ENCODE measurements at regions not wholly inside any gene's neighbourhood (a gene's known extent, or its start where the extent isn't known, plus 50 kb on each side); places are given as distances from the start of the nearest gene placed in this dataset.

DNA sequence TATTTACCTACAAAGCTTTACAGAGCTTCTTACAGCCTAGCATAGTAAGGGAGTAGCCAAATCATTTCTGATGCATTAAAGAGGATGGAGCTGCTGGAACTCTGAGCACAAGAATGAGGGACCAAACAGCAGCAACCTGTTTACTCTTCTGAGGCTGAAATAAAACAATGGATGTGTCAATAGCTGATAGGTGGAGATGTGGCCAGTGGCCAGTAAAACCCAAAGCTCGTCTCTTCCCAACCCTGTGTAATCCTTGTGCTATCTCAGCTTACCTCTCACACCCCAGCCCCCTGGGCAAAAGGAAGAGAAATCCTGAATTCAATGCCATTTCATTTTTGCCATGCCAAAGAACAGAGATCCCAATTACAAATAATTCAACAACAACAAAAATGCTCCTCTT lies 446.7 kb upstream of the SMIM31 start:
- Mint-ChIP-seq H3K4me3 (no peak overlapping the region), H3K36me3 (ENCODE audit: low read depth) (no peaks in the 10 kb centered on the region), H3K9me3 (no peaks in the 10 kb centered on the region), H3K27ac (no peak overlapping the region), H3K27me3 (ENCODE audit: low read depth) (no peaks in the 10 kb centered on the region), H3K4me1 (no peaks in the 10 kb centered on the region)
- TF ChIP-seq, protein P1, sequence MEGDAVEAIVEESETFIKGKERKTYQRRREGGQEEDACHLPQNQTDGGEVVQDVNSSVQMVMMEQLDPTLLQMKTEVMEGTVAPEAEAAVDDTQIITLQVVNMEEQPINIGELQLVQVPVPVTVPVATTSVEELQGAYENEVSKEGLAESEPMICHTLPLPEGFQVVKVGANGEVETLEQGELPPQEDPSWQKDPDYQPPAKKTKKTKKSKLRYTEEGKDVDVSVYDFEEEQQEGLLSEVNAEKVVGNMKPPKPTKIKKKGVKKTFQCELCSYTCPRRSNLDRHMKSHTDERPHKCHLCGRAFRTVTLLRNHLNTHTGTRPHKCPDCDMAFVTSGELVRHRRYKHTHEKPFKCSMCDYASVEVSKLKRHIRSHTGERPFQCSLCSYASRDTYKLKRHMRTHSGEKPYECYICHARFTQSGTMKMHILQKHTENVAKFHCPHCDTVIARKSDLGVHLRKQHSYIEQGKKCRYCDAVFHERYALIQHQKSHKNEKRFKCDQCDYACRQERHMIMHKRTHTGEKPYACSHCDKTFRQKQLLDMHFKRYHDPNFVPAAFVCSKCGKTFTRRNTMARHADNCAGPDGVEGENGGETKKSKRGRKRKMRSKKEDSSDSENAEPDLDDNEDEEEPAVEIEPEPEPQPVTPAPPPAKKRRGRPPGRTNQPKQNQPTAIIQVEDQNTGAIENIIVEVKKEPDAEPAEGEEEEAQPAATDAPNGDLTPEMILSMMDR (IDR thresholded peaks at IDR 0.05; ENCODE audit: unreplicated experiment in 3 of 3) = no peak

DNA sequence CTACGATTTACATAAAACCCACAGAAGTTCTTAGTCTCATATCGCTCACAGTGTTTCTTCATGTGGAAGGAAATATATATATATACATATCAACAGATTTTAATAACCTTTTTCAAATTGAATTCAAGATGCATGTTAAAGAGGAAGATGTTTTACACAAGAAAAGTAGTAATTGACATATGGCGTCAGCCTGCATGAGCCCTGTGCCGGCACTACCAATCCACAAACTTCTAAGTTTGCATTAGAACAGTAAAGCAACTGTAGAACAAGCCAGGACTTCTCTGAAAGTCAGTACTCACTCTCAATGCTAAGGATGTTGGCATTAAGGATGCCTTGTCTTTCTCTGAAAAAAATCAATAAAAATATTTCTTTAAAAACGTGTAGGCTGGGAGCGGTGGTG lies 441.3 kb upstream of the SMIM31 start:
- TF ChIP-seq, protein P1 (IDR thresholded peaks at IDR 0.05; ENCODE audit: unreplicated experiment in 3 of 3) = no peak
- Mint-ChIP-seq H3K4me1 (no peaks in the 10 kb centered on the region), H3K27ac (no peak overlapping the region), H3K9me3 (peaks cover 3% of the 10 kb centered on the region), H3K36me3 (ENCODE audit: low read depth) (no peaks in the 10 kb centered on the region), H3K4me3 (no peak overlapping the region), H3K27me3 (ENCODE audit: low read depth) (no peaks in the 10 kb centered on the region)

DNA sequence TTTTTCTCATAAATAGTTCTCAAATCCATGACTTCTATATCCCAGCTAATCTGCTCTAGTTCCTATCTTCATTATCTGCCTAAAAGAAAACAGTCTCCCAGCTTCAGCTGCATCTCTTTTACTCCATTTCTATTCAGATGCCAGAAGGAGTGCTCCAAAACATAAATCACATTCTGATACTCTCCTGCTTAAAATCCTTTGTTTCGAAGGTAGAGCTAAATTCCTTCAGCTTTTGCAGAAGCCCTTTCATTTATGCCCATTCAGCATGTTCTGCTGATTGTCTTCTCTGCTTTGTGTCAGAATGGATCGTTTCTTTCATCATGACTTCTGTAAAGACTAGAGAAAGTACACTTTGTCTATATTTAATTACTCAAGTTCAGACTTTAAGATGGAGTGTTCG lies 440.1 kb upstream of the SMIM31 start:
- Mint-ChIP-seq H3K27me3 (ENCODE audit: low read depth) (no peaks in the 10 kb centered on the region), H3K9me3 (peaks cover 3% of the 10 kb centered on the region), H3K27ac (no peak overlapping the region), H3K36me3 (ENCODE audit: low read depth) (no peaks in the 10 kb centered on the region), H3K4me3 (no peak overlapping the region), H3K4me1 (no peaks in the 10 kb centered on the region)
- TF ChIP-seq, protein P1 (IDR thresholded peaks at IDR 0.05; ENCODE audit: unreplicated experiment in 3 of 3) = no peak

GRCh38 chr4:164318350-164318749 lies 435.6 kb upstream of the SMIM31 start:
- TF ChIP-seq, protein P1 (IDR thresholded peaks at IDR 0.05; ENCODE audit: unreplicated experiment in 3 of 3) = no peak
- Mint-ChIP-seq H3K36me3 (ENCODE audit: low read depth) (no peaks in the 10 kb centered on the region), H3K4me3 (no peak overlapping the region), H3K27me3 (ENCODE audit: low read depth) (no peaks in the 10 kb centered on the region), H3K4me1 (no peaks in the 10 kb centered on the region), H3K9me3 (peaks cover 3% of the 10 kb centered on the region), H3K27ac (no peak overlapping the region)

DNA sequence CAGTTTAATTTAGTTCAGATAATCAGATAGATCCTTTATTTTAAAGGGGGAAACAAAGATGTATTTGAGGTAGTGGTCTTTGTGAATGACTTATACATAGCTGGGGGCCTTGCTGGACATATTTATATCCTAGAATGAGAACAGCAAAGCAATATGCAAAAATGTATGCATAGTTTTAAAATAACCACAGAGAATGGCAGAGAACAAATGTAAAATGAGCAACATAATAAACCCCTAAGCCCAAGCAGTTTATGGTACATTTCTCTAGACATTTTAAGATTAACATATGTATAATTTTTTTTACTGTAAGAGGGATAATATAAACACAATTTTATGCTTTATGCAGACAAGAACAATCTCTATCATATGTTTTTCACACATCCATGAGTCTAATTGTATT lies 434.2 kb upstream of the SMIM31 start:
- no peaks in the 10 kb centered on the region for H3K36me3 Mint-ChIP-seq (ENCODE audit: low read depth)
- no peak overlapping the region for H3K4me3 Mint-ChIP-seq
- no peak overlapping the region for H3K27ac Mint-ChIP-seq
- H3K9me3 Mint-ChIP-seq = peaks cover 3% of the 10 kb centered on the region
- H3K27me3 Mint-ChIP-seq (ENCODE audit: low read depth) = no peaks in the 10 kb centered on the region
- TF ChIP-seq, protein P1 (IDR thresholded peaks at IDR 0.05; ENCODE audit: unreplicated experiment in 3 of 3) = no peak
- no peaks in the 10 kb centered on the region for H3K4me1 Mint-ChIP-seq

- Mint-ChIP-seq H3K4me1 (no peaks in the 10 kb centered on the region), H3K9me3 (peaks cover 3% of the 10 kb centered on the region), H3K36me3 (ENCODE audit: low read depth) (no peaks in the 10 kb centered on the region), H3K27me3 (ENCODE audit: low read depth) (no peaks in the 10 kb centered on the region), H3K4me3 (no peak overlapping the region), H3K27ac (no peak overlapping the region)
- TF ChIP-seq, protein P1 (IDR thresholded peaks at IDR 0.05; ENCODE audit: unreplicated experiment in 3 of 3) = no peak
These were observed 433.1 kb upstream of the SMIM31 start for GRCh38 chr4:164320847-164321246.

Measured in nephron (organoid).